HG03103 (cell line): ENCODE measurements at regions not wholly inside any gene's neighbourhood (a gene's known extent, or its start where the extent isn't known, plus 50 kb on each side); places are given as distances from the start of the nearest gene placed in this dataset.
"Not testable (repeated sequence)": the region's sequence is repeated elsewhere in the genome, so short reads cannot be mapped to it uniquely, and the experiment has no call there.

Experiments used
- ATAC-seq: cut with Tn5 transposase; IDR thresholded peaks from one replicate; pipeline ENCODE4 v1.9.1; 2021; ENCODE audit warnings: low read depth; ENCODE audit not compliant: unreplicated experiment

- no peak for ATAC-seq
These were observed 129.5 kb upstream of the KLF3 start for GRCh38 chr4:38534344-38535045.

GRCh38 chr4:38535071-38535470 lies 128.9 kb upstream of the KLF3 start:
- not testable (repeated sequence) for ATAC-seq

GRCh38 chr4:38535717-38536116 lies 128.3 kb upstream of the KLF3 start:
- ATAC-seq: no peak

GRCh38 chr4:38536716-38537115 lies 127.3 kb upstream of the KLF3 start:
- no peak for ATAC-seq

GRCh38 chr4:38537666-38538065 lies 126.3 kb upstream of the KLF3 start:
- no peak for ATAC-seq

- ATAC-seq: no peak
These were observed 125.5 kb upstream of the KLF3 start for GRCh38 chr4:38538517-38538916.

- no peak for ATAC-seq
These were observed 124.5 kb upstream of the KLF3 start for GRCh38 chr4:38539501-38539900.

- ATAC-seq: no peak
These were observed 116.9 kb upstream of the KLF3 start for GRCh38 chr4:38547052-38547451.

GRCh38 chr4:38548256-38548655 lies 115.7 kb upstream of the KLF3 start:
- ATAC-seq: no peak

- no peak for ATAC-seq
These were observed 104.6 kb upstream of the KLF3 start for GRCh38 chr4:38559374-38559773.

GRCh38 chr4:38560340-38560739 lies 103.7 kb upstream of the KLF3 start:
- no peak for ATAC-seq

GRCh38 chr4:38560768-38561558 lies 103.0 kb upstream of the KLF3 start:
- no peak for ATAC-seq

- ATAC-seq: no peak
These were observed 101.2 kb upstream of the KLF3 start for GRCh38 chr4:38562751-38563198.

GRCh38 chr4:38563707-38564495 lies 100.1 kb upstream of the KLF3 start:
- ATAC-seq: no peak

GRCh38 chr4:38565271-38566199 lies 98.5 kb upstream of the KLF3 start:
- ATAC-seq: no peak

GRCh38 chr4:38566806-38567398 lies 97.1 kb upstream of the KLF3 start:
- no peak for ATAC-seq

GRCh38 chr4:38567457-38567856 lies 96.5 kb upstream of the KLF3 start:
- no peak for ATAC-seq

- no peak for ATAC-seq
These were observed 95.2 kb upstream of the KLF3 start for GRCh38 chr4:38568768-38569167.

GRCh38 chr4:38570647-38571276 lies 93.2 kb upstream of the KLF3 start:
- no peak for ATAC-seq
